ENCODE measurements at regions not wholly inside any gene's neighbourhood (a gene's known extent, or its start where the extent isn't known, plus 50 kb on each side); places are given as distances from the start of the nearest gene placed in this dataset.

GRCh38 chr21:15151385-15152103 lies 86.7 kb upstream of the NRIP1 start:
- DNase-seq (ENCODE audit: low read depth in 1 of 2, low spot score in 1 of 2) = no peak

DNA sequence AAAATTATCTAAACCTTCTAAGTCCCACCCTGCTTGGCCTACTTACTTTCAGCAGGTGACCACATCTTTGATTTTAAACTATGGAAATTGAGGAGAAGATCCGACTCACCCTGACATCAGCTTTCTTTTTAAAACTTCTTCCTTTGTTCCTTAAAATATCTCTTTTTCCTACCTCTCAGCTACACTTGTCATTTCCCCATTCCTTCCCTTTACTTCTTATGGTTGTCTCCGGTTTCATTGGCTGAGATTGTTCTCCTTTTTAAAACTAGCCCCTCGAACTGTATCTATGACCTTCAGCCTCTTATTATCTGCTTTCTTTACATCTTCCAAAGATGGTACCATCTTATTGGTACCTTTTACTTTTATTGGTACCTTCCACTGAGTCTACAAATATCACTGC lies 87.8 kb upstream of the NRIP1 start:
- DNase-seq (ENCODE audit: low read depth in 1 of 2, low spot score in 1 of 2) = no peak

GRCh38 chr21:15159382-15160020 lies 94.7 kb upstream of the NRIP1 start:
- no peak for DNase-seq (ENCODE audit: low read depth in 1 of 2, low spot score in 1 of 2)

DNA sequence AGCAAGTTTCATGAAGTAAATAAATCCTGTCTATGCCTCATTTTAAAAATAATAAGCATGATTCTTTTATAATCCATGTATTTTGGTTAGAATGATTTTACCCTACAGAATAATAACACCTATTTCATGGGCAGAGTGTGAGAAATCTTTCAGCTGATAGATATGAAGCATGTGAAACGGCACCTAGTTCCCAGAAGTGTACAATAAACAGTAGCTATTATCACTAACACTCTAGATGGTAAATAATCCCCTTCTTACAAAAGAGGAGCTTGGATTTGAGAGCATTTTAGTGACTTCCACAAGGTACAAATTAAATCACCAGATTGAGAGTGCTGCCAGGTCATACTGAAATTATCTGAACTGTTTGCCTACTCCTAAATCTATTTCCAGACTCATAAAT lies 95.3 kb upstream of the NRIP1 start:
- no peak for DNase-seq (ENCODE audit: low read depth in 1 of 2, low spot score in 1 of 2)

DNA sequence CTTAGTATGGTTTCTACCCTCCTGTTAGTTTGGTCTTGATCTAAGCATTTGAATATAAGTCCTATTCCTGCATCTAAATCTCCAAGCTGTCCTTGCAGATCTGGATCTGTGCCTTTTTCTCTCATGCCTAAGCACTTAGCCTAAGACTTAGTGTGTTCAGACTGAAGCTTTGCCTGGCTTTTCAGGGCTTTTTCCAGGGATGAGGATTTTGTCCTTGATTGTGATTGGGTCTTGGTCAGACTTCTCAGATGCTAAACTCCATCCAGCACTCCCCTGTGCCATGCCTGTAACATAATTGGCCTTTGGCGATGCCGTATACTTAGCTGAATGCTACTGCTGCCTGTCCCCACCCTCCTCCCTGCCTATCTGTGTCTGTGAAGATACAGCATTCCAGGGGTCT lies 98.1 kb upstream of the NRIP1 start:
- DNase-seq (ENCODE audit: low read depth in 1 of 2, low spot score in 1 of 2) = no peak

GRCh38 chr21:15164273-15164672 lies 99.5 kb upstream of the NRIP1 start:
- no peak for DNase-seq (ENCODE audit: low read depth in 1 of 2, low spot score in 1 of 2)

DNA sequence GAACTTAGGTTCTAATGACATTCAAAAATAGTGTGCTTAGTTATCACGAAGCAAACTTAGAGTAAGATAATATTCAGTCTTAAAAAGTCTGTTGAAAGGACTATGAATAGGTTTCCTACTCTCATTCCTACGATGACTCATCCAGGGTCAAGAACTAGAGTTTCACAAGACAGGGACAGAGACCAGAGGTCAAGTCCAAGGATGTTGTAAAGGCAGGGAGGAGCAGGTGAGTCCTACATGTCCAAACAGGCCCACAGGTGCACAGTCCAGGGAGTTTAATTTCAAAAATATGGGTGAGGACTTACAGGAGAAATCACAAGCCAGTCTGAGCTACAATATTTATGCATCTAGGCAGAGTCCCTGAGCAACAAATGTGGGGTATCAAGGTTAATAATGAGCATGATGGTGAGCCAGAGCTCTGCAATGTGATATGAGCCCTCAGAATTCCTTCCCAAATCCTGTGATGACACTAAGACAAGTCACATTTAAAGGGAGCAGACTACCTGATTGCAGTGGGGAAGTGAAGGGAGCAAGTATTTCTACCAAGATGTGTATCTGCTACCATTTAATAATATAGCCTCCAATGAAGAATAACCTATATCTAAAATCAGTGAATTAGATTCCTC lies 100.0 kb upstream of the NRIP1 start:
- no peak for DNase-seq (ENCODE audit: low read depth in 1 of 2, low spot score in 1 of 2)

DNA sequence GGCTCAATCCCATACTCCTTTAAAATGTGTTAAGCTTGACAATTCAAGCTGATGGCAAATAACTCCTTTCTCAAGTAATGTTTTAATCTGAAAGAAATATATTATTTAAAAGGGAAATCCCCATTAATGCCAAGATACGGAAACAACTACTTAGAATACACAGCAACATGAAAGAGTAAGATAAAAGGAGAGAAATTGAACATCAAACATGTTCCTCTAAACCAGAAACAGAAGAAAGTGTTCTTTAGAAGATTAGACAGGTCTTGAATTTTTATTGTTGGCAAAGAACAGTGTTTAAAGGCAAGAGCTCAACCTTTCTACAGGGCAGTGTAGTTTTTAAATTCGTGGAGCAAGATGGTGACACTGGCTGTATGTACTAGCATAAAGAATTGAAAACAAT lies 105.8 kb upstream of the NRIP1 start:
- DNase-seq (ENCODE audit: low read depth in 1 of 2, low spot score in 1 of 2) = no peak

- no peak for DNase-seq (ENCODE audit: low read depth in 1 of 2, low spot score in 1 of 2)
These were observed 106.7 kb upstream of the NRIP1 start for GRCh38 chr21:15171546-15171945.

- DNase-seq (ENCODE audit: low read depth in 1 of 2, low spot score in 1 of 2) = no peak
These were observed 108.2 kb upstream of the NRIP1 start for GRCh38 chr21:15172963-15173362.

DNA sequence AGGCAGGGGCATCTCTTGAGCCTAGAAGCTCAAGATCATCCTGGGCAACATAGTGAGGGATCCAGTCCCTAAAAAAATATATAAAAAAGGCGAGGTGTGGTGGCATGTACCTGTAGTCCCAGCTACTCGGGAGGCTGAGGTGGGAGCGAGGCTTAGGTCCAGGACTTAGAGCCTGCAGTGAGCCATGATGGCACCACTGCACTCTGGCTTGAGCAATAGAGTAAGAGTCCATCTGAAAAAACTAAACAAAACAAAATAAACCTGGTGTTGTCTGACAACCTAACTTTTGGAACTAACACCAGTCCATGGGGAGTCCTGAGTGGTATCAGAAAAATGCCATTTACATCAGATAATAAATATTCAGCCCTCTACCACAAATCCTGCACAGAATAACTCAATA lies 110.1 kb upstream of the NRIP1 start:
- no peak for DNase-seq (ENCODE audit: low read depth in 1 of 2, low spot score in 1 of 2)

GRCh38 chr21:15182731-15183130 lies 117.9 kb upstream of the NRIP1 start:
- no peak for DNase-seq (ENCODE audit: low read depth in 1 of 2, low spot score in 1 of 2)

GRCh38 chr21:15183813-15184257 lies 119.0 kb upstream of the NRIP1 start:
- DNase-seq (ENCODE audit: low read depth in 1 of 2, low spot score in 1 of 2) = no peak

DNA sequence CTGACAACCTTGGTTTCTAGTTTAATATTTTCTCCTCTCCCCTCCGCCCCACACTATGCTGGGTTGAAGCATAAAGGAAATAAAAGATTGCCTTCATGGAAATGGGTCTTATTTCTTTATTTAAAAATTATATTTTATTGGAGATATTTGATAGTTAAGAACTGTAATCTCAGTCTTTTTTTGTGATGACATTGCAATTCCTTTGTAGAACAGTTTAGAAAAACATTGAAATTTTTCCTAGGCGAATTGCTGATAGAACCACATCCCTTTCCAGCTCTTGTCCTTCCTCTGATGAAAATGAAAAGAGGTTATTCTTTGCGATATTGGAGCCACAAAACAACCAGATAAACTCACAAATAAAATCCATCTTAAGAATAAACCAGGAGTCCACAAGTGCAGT lies 125.6 kb upstream of the NRIP1 start:
- no peak for DNase-seq (ENCODE audit: low read depth in 1 of 2, low spot score in 1 of 2)

DNA sequence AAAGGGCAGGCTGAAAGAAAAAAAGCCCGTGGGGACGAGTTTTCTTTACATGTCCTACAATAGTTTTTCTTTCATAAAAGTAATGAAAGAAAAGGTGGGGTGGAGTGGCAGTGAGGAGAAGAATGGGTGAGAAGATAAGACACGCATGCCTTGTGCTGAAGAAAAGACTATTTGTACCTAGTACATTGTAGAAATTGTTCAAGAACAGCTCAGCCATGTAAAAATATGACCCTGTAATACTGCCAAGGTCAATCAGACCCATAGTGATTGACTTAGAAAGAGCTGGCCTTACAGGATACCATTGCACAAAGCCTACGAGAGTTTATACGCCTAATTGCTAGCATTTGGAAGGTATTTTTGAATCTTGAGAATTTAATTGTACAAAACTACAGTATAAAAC lies 126.0 kb upstream of the NRIP1 start:
- no peak for DNase-seq (ENCODE audit: low read depth in 1 of 2, low spot score in 1 of 2)

DNA sequence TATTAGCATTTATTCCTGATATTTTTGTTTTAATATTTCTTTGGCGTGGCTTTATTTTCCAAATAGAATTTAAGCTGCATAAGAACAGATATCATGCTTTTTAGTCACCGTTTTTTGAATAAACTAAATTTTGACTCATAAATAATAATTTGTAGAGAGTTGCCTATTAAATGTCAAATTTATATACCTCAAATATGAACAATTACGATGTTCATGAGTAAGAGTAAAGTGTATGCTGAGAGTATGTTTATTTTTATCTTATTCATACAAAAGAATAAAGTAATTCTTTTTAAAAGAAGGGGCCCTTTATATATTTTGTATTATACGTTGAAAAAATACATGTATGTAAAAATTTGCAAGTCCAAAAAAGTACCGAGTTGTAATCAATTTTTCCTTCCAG lies 126.5 kb upstream of the NRIP1 start:
- no peak for DNase-seq (ENCODE audit: low read depth in 1 of 2, low spot score in 1 of 2)

GRCh38 chr21:15192243-15192642 lies 127.4 kb upstream of the NRIP1 start:
- DNase-seq (ENCODE audit: low read depth in 1 of 2, low spot score in 1 of 2) = no peak

DNA sequence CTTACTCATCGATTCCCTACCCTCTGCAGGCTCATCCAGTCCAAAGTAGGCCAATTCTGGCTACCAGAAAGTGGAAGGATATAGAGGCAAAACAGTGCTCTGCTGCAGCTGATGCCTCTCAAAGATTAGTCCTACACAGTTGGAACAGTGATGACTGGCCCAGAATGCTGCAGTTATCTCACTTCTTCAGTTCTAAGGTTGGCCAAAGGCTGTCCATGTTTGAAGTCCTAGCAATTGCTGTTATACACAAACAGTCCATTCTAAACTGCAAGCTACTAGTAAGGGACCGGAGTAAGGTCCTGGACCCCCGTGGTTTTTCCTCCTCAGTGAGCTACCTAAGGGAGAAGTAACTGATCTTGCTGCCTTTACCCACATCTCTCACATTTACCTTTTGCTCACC lies 129.1 kb upstream of the NRIP1 start:
- DNase-seq (ENCODE audit: low read depth in 1 of 2, low spot score in 1 of 2) = no peak

GRCh38 chr21:15195104-15195503 lies 130.3 kb upstream of the NRIP1 start:
- DNase-seq (ENCODE audit: low read depth in 1 of 2, low spot score in 1 of 2) = no peak

GRCh38 chr21:15195768-15196167 lies 131.0 kb upstream of the NRIP1 start:
- no peak for DNase-seq (ENCODE audit: low read depth in 1 of 2, low spot score in 1 of 2)

DNA sequence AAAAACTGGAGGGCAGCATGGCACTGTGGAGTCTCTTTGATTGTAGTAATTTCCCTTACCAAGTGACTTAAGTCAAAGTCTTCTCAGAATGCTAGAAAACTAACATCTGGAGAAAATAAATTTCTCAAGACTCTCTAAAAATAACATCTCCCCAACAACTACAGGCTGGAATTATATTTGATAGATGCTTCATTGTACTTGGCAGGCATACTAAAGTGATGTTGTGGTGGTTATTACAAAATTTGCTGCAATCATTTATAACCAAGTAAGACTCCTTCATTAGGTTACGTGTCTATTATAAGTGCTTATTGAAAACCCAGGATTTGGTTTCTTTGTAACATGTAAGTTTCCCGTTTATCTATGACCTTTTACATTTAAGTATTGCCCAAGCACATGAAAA lies 132.9 kb upstream of the NRIP1 start:
- no peak for DNase-seq (ENCODE audit: low read depth in 1 of 2, low spot score in 1 of 2)
